ENCODE measurements at regions not wholly inside any gene's neighbourhood (a gene's known extent, or its start where the extent isn't known, plus 50 kb on each side); places are given as distances from the start of the nearest gene placed in this dataset.

GRCh38 chr16:35746281-35746962, 2287.0 kb downstream of the TP53TG3F start:
- TF ChIP-seq, protein P1, sequence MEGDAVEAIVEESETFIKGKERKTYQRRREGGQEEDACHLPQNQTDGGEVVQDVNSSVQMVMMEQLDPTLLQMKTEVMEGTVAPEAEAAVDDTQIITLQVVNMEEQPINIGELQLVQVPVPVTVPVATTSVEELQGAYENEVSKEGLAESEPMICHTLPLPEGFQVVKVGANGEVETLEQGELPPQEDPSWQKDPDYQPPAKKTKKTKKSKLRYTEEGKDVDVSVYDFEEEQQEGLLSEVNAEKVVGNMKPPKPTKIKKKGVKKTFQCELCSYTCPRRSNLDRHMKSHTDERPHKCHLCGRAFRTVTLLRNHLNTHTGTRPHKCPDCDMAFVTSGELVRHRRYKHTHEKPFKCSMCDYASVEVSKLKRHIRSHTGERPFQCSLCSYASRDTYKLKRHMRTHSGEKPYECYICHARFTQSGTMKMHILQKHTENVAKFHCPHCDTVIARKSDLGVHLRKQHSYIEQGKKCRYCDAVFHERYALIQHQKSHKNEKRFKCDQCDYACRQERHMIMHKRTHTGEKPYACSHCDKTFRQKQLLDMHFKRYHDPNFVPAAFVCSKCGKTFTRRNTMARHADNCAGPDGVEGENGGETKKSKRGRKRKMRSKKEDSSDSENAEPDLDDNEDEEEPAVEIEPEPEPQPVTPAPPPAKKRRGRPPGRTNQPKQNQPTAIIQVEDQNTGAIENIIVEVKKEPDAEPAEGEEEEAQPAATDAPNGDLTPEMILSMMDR (IDR thresholded peaks at IDR 0.05; ENCODE audit: insufficient read depth, low read depth, low read length): no peak
- TF ChIP-seq EZH2 (IDR thresholded peaks at IDR 0.05; ENCODE audit: insufficient read depth, low read length): no peak

Data from astrocyte (in vitro differentiated cells and primary cell).